A549 (cell line): ENCODE measurements at regions not wholly inside any gene's neighbourhood (a gene's known extent, or its start where the extent isn't known, plus 50 kb on each side); places are given as distances from the start of the nearest gene placed in this dataset.
"Not testable (repeated sequence)": the region's sequence is repeated elsewhere in the genome, so short reads cannot be mapped to it uniquely, and the experiment has no call there.

ENCODE experiments used
- ATAC-seq, 2 experiments: fragments of 200-7000 bp in 1 of 2; fragments of >200 bp in 1 of 2; cut with Nextera tagmentation in 1 of 2; cut with Tn5 transposase in 1 of 2; 3 replicates each; pipeline versions ENCODE4 v1.8.0 to v1.9.1; 2018 to 2020; ENCODE audit warnings: mild to moderate bottlenecking in 1 of 2, moderate library complexity in 1 of 2
- CTCF ChIA-PET: fragments of 300-600 bp; sonication (Branson Sonifier 250); formaldehyde crosslinking; extraction: SDS; loops from one replicate; lab custom pipeline; 2021; ENCODE audit warnings: antibody characterized with exemption, inconsistent platforms; lab: Yijun Ruan, JAX
- POLR2A ChIA-PET: fragments of 350-600 bp; formaldehyde crosslinking; extraction: SDS; loops from one replicate; lab custom pipeline; 2021; ENCODE audit warnings: antibody characterized with exemption, inconsistent platforms; lab: Yijun Ruan, JAX
- DNase-seq, 2 experiments: peaks; one replicate each; pipeline versions ENCODE4 v3.0.0 to v3.0.0-alpha.2; 2011 to 2016; ENCODE audit warnings: low read depth in 1 of 2, low spot score in 1 of 2
- FAIRE-seq: peaks from 2 replicates; lab custom pipeline; 2011; peaks lifted over from hg19 to GRCh38; lab: Jason Lieb, UNC
- H3K27ac ChIP-seq, 2 experiments: fragments of >200 bp; sonication (Bioruptor Twin); formaldehyde crosslinking; 3 replicates each; pipeline ENCODE4 v1.5.1; 2016 to 2017
- H3K4me1 ChIP-seq: fragments of >200 bp; sonication (Bioruptor Twin); formaldehyde crosslinking; 3 replicates; pipeline ENCODE4 v1.6.1; 2016
- H3K4me2 ChIP-seq: fragments of >200 bp; sonication (Bioruptor Twin); formaldehyde crosslinking; 3 replicates; pipeline ENCODE4 v1.6.1; 2016
- H3K4me3 ChIP-seq: fragments of >200 bp; sonication (Bioruptor Twin); formaldehyde crosslinking; 3 replicates; pipeline ENCODE4 v1.5.1; 2016
- H3K9me3 ChIP-seq: fragments of >200 bp; sonication (Bioruptor Twin); formaldehyde crosslinking; 3 replicates; pipeline ENCODE4 v1.6.1; 2016
- ATOH8 ChIP-seq: fragments of 250-450 bp; sonication (Bioruptor Pico); IDR thresholded peaks from 2 replicates; pipeline ENCODE4 v1.5.0; 2020; ENCODE audit warnings: low read depth, mild to moderate bottlenecking, moderate library complexity
- CEBPB ChIP-seq, 2 experiments: fragments of >200 bp in 1 of 2; sonication (Bioruptor Twin) in 1 of 2; formaldehyde crosslinking in 1 of 2; IDR thresholded peaks; 2 replicates each; pipeline ENCODE4 v1.6.1; 2012 to 2016
- CHD2 ChIP-seq: fragments of 150-350 bp; IDR thresholded peaks from 2 replicates; pipeline ENCODE4 v1.6.1; 2014; ENCODE audit warnings: low read length; ENCODE audit not compliant: partially characterized antibody
- CHD4 ChIP-seq: fragments of 200-600 bp; sonication (generic); IDR thresholded peaks from 2 replicates; pipeline ENCODE4 v1.6.1; 2016; ENCODE audit warnings: antibody characterized with exemption, mild to moderate bottlenecking, borderline replicate concordance
- CTCF ChIP-seq: fragments of >200 bp; sonication (Bioruptor Twin); formaldehyde crosslinking; IDR thresholded peaks from 3 replicates; pipeline ENCODE4 v1.5.1; 2016
- EHF ChIP-seq: fragments of 250-450 bp; sonication (Bioruptor Pico); IDR thresholded peaks from 2 replicates; pipeline ENCODE4 v1.5.0; 2020; ENCODE audit warnings: mild to moderate bottlenecking
- EP300 ChIP-seq, 2 experiments: fragments of >200 bp; sonication (Bioruptor Twin); formaldehyde crosslinking; IDR thresholded peaks; 2 replicates in 1 of 2; 3 replicates in 1 of 2; pipeline ENCODE4 v1.6.1; 2016 to 2017
- GATA3 ChIP-seq: IDR thresholded peaks from 2 replicates; pipeline ENCODE4 v1.6.1; 2012; ENCODE audit warnings: borderline replicate concordance
- KDM1A ChIP-seq: fragments of 200-600 bp; sonication (generic); IDR thresholded peaks from 2 replicates; pipeline ENCODE4 v1.6.1; 2016; ENCODE audit warnings: low read depth, mild to moderate bottlenecking
- MAFK ChIP-seq: fragments of 450-650 bp; IDR thresholded peaks from 2 replicates; pipeline ENCODE4 v1.6.1; 2014; ENCODE audit not compliant: partially characterized antibody
- MAZ ChIP-seq: fragments of 150-350 bp; IDR thresholded peaks from 2 replicates; pipeline ENCODE4 v1.6.1; 2014; ENCODE audit warnings: antibody characterized with exemption, low read depth, low read length, borderline replicate concordance
- NFE2L2 ChIP-seq: fragments of 150-350 bp; conservative IDR thresholded peaks from 2 replicates; pipeline ENCODE4 v1.6.1; 2014; ENCODE audit warnings: low read length
- NPAS2 ChIP-seq: fragments of 250-450 bp; sonication (Bioruptor Pico); IDR thresholded peaks from 2 replicates; pipeline ENCODE4 v1.8.0; 2022; ENCODE audit warnings: mild to moderate bottlenecking, moderate library complexity, borderline replicate concordance
- NR3C1 ChIP-seq: fragments of >200 bp; sonication (Bioruptor Twin); formaldehyde crosslinking; IDR thresholded peaks from 3 replicates; pipeline ENCODE4 v1.6.1; 2017
- PHF8 ChIP-seq: fragments of 200-600 bp; sonication (generic); IDR thresholded peaks from 2 replicates; pipeline ENCODE4 v1.6.1; 2016; ENCODE audit warnings: low read depth, mild to moderate bottlenecking, antibody characterized with exemption, moderate library complexity, borderline replicate concordance
- POLR2A ChIP-seq: IDR thresholded peaks from 2 replicates; pipeline ENCODE4 v1.6.1; 2012; ENCODE audit warnings: mild to moderate bottlenecking, low read length
- POLR2AphosphoS2 ChIP-seq: conservative IDR thresholded peaks from 2 replicates; pipeline ENCODE4 v1.6.1; 2012; ENCODE audit warnings: low read length, improper control_type of control experiment, inconsistent platforms
- TP53 ChIP-seq: fragments of 250-450 bp; sonication (Bioruptor Pico); IDR thresholded peaks from 2 replicates; pipeline ENCODE4 v1.5.0; 2021; ENCODE audit warnings: mild to moderate bottlenecking, moderate library complexity
- ZC3H11A ChIP-seq: fragments of 450-650 bp; IDR thresholded peaks from 2 replicates; pipeline ENCODE4 v1.6.1; 2014; ENCODE audit warnings: antibody characterized with exemption, mild to moderate bottlenecking
- ZFP36 ChIP-seq: fragments of 450-650 bp; IDR thresholded peaks from 2 replicates; pipeline ENCODE4 v1.6.1; 2014; ENCODE audit warnings: borderline replicate concordance; ENCODE audit not compliant: partially characterized antibody
- ZSCAN20 ChIP-seq: fragments of 250-450 bp; sonication (Bioruptor Pico); IDR thresholded peaks from 2 replicates; pipeline ENCODE4 v1.8.0; 2022; ENCODE audit warnings: mild to moderate bottlenecking, moderate library complexity
- WGBS: methylation state at CpG from one replicate; pipeline ENCODE4 v1.1.6; 2017; ENCODE audit errors: missing lambda C conversion rate; 5-methylcytosine and 5-hydroxymethylcytosine counted together
- TF ChIP-seq, protein P1 (sequence below): fragments of >200 bp; sonication (Bioruptor Twin); formaldehyde crosslinking; IDR thresholded peaks from 2 replicates; pipeline ENCODE4 v1.6.1; 2016
- TF ChIP-seq, protein P2 (sequence below): fragments of >200 bp; sonication (Bioruptor Twin); formaldehyde crosslinking; IDR thresholded peaks from 3 replicates; pipeline ENCODE4 v1.6.1; 2016
- TF ChIP-seq, protein P3 (sequence below): IDR thresholded peaks from 2 replicates; pipeline ENCODE4 v1.6.1; 2012

DNA sequence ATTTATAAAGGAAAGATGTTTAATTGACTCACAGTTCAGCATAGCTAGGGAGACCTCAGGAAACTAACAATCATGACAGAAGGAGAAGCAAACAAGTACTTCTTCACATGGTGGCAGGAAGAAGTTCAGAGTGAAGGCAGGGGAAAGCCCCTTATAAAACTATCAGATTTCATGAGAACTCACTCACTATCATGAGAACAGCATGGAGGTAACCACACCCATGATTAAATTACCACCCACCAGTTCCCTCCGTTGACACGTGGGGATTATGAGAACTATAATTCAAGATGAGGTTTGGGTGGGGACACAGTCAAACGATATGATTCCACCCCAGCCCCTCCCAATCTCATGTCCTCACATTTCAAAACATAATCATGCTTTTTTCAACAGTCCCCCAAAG lies 124.2 kb upstream of the PCGF5 start:
- POLR2A ChIA-PET, result no interaction called here
- WGBS, result 46% methylated on average over 3 of the region's 3 CpGs
- H3K4me3 ChIP-seq, result no peak overlapping the region
- ATAC-seq (no peak), FAIRE-seq (no peak), DNase-seq (no peak)
- no peak overlapping the region for H3K4me2 ChIP-seq
- H3K9me3 ChIP-seq, result peaks cover 32% of the 10 kb centered on the region
- TF ChIP-seq KDM1A (no peak), ZFP36 (no peak), PHF8 (no peak), POLR2A (no peak), NFE2L2 (no peak), EHF (CRISPR knock-in tag) (no peak), GATA3 (no peak), TP53 (no peak), ZSCAN20 (CRISPR knock-in tag) (no peak), NR3C1 (no peak), CTCF (no peak), CEBPB (IDR thresholded peaks at IDR 0.05) (no peak), MAZ (no peak), CHD2 (no peak), ATOH8 (CRISPR knock-in tag) (no peak), POLR2AphosphoS2 (no peak)
- TF ChIP-seq, protein P1, sequence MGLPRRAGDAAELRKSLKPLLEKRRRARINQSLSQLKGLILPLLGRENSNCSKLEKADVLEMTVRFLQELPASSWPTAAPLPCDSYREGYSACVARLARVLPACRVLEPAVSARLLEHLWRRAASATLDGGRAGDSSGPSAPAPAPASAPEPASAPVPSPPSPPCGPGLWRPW, result no peak
- TF ChIP-seq, protein P2, sequence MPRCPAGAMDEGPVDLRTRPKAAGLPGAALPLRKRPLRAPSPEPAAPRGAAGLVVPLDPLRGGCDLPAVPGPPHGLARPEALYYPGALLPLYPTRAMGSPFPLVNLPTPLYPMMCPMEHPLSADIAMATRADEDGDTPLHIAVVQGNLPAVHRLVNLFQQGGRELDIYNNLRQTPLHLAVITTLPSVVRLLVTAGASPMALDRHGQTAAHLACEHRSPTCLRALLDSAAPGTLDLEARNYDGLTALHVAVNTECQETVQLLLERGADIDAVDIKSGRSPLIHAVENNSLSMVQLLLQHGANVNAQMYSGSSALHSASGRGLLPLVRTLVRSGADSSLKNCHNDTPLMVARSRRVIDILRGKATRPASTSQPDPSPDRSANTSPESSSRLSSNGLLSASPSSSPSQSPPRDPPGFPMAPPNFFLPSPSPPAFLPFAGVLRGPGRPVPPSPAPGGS, result no peak
- TF ChIP-seq, protein P3, sequence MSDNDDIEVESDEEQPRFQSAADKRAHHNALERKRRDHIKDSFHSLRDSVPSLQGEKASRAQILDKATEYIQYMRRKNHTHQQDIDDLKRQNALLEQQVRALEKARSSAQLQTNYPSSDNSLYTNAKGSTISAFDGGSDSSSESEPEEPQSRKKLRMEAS, result no peak
- CTCF ChIA-PET, result no interaction called here
- H3K27ac ChIP-seq, result no peak overlapping the region
- H3K4me1 ChIP-seq, result no peaks in the 10 kb centered on the region

DNA sequence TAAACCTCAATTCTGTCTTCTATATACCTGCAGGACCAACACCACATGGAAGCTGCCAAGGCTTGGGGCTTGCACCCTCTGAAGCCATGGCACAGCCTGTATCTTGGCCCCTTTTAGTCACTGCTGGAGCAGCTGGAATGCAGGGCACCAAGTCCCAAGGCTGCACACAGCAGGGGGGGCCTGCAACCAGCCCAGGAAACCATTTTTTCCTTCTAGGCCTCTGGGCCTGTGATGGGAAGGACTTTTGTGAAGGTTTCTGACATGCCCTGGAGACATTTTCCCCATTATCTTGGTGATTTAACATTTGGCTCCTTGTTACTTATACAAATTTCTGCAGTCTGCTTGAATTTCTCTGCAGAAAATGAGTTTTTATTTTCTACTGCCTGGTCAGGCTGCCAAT lies 123.2 kb upstream of the PCGF5 start:
- ATAC-seq (no peak), DNase-seq (no peak), FAIRE-seq (no peak)
- no peak for TF ChIP-seq ATOH8 (CRISPR knock-in tag)
- no peak for TF ChIP-seq CHD4
- no peak for TF ChIP-seq MAFK
- no peak for TF ChIP-seq NPAS2 (CRISPR knock-in tag)
- no peak for TF ChIP-seq EP300 (IDR thresholded peaks at IDR 0.05)
- TF ChIP-seq POLR2AphosphoS2, result no peak
- TF ChIP-seq ZFP36, result peak; percentile 18
- no peak for TF ChIP-seq ZC3H11A
- Histone ChIP-seq H3K4me2 (no peak overlapping the region), H3K4me3 (no peak overlapping the region), H3K9me3 (peaks cover 32% of the 10 kb centered on the region), H3K27ac (no peak overlapping the region), H3K4me1 (no peaks in the 10 kb centered on the region)
- CTCF ChIA-PET, result interaction anchor here (0.7 kb wide), 1 partner anchor 154 kb away, joined by 3 read pairs; no protein-coding TSS in a partner anchor
- POLR2A ChIA-PET, result no interaction called here

GRCh38 chr10:91098021-91098420 lies 122.4 kb upstream of the PCGF5 start:
- ATAC-seq, POLR2A ChIA-PET, H3K4me1 ChIP-seq, H3K4me3 ChIP-seq, H3K27ac ChIP-seq, DNase-seq, FAIRE-seq, H3K4me2 ChIP-seq, CTCF ChIA-PET: not testable (repeated sequence)
- H3K9me3 ChIP-seq, result peaks cover 32% of the 10 kb centered on the region
- 37% methylated on average over 2 of the region's 2 CpGs for WGBS
